ENCODE measurements at regions not wholly inside any gene's neighbourhood (a gene's known extent, or its start where the extent isn't known, plus 50 kb on each side); places are given as distances from the start of the nearest gene placed in this dataset.

DNA sequence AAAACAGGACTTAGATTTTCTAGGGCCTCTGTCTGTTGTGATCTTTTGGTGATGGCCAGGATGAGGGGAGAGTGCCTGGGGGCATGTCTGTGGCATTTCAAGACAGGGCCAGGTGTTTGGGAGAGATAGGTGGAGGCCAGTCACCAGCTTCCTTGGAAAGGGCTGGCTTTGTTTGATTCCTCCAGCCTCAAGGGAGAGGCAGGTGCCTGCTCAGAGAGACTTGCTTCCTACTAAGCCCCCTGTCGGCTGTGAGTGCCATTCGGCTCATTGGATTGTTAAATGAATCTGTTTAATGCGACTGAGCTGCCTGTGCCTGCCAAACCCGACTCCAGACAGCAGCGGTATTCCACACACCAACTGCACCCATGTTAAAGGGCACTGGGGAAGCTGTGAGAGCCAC lies 304.1 kb upstream of the COBL start:
- H3K27ac ChIP-seq: no peak overlapping the region
- no peak for DNase-seq (ENCODE audit: low spot score)
- no peak overlapping the region for H3K4me3 ChIP-seq
- TF ChIP-seq POLR2AphosphoS5 (IDR thresholded peaks at IDR 0.05) (no peak), POLR2A (IDR thresholded peaks at IDR 0.05) (no peak)
- TF ChIP-seq, protein P1, sequence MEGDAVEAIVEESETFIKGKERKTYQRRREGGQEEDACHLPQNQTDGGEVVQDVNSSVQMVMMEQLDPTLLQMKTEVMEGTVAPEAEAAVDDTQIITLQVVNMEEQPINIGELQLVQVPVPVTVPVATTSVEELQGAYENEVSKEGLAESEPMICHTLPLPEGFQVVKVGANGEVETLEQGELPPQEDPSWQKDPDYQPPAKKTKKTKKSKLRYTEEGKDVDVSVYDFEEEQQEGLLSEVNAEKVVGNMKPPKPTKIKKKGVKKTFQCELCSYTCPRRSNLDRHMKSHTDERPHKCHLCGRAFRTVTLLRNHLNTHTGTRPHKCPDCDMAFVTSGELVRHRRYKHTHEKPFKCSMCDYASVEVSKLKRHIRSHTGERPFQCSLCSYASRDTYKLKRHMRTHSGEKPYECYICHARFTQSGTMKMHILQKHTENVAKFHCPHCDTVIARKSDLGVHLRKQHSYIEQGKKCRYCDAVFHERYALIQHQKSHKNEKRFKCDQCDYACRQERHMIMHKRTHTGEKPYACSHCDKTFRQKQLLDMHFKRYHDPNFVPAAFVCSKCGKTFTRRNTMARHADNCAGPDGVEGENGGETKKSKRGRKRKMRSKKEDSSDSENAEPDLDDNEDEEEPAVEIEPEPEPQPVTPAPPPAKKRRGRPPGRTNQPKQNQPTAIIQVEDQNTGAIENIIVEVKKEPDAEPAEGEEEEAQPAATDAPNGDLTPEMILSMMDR (IDR thresholded peaks at IDR 0.05): no peak
- H3K9me3 ChIP-seq: no peaks in the 10 kb centered on the region
- H3K4me1 ChIP-seq (replicated peaks): no peaks in the 10 kb centered on the region
- no peaks in the 10 kb centered on the region for H3K27me3 ChIP-seq (replicated peaks; ENCODE audit: insufficient read depth)
- intact Hi-C loops (cut with DNase I): no loop called here
- H3K36me3 ChIP-seq: no peaks in the 10 kb centered on the region
- WGBS: 44% methylated on average over 5 of the region's 5 CpGs

DNA sequence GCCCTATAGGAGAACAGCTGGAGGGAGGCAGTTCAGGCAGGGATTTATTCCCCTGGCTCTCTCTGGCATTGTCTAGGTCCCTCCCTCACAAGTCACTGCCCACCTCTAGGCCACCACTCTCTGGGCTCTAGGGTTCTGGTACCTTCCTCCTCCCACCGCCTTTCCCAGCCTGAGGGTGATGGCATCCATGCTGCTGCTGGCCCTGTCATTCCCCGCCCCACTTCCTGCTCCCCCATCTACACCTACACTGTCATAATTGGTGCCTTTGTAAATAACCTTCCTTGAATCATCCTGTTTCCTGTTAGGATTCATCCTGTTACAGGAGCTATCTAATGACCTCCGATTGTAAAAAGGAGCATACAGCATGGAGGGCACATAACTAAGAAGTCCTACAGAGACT lies 303.3 kb upstream of the COBL start:
- Histone ChIP-seq H3K36me3 (no peaks in the 10 kb centered on the region), H3K4me3 (no peak overlapping the region), H3K9me3 (no peaks in the 10 kb centered on the region), H3K4me1 (replicated peaks) (no peaks in the 10 kb centered on the region), H3K27ac (no peak overlapping the region), H3K27me3 (replicated peaks; ENCODE audit: insufficient read depth) (no peaks in the 10 kb centered on the region)
- 82% methylated on average over 3 of the region's 3 CpGs for WGBS
- no peak for DNase-seq (ENCODE audit: low spot score)
- TF ChIP-seq POLR2AphosphoS5 (IDR thresholded peaks at IDR 0.05) (no peak), POLR2A (IDR thresholded peaks at IDR 0.05) (no peak)
- TF ChIP-seq, protein P1 (IDR thresholded peaks at IDR 0.05): no peak
- intact Hi-C loops (cut with DNase I): no loop called here

- no peak overlapping the region for H3K4me3 ChIP-seq
- H3K27ac ChIP-seq: no peak overlapping the region
- no peaks in the 10 kb centered on the region for H3K9me3 ChIP-seq
- H3K27me3 ChIP-seq (replicated peaks; ENCODE audit: insufficient read depth): no peaks in the 10 kb centered on the region
- DNase-seq (ENCODE audit: low spot score): no peak
- no peaks in the 10 kb centered on the region for H3K4me1 ChIP-seq (replicated peaks)
- WGBS: 74% methylated on average over 5 of the region's 5 CpGs
- intact Hi-C loops (cut with DNase I): no loop called here
- TF ChIP-seq, protein P1 (IDR thresholded peaks at IDR 0.05): no peak
- TF ChIP-seq POLR2AphosphoS5 (IDR thresholded peaks at IDR 0.05): no peak
- TF ChIP-seq POLR2A (IDR thresholded peaks at IDR 0.05): no peak
- H3K36me3 ChIP-seq: no peaks in the 10 kb centered on the region
These were observed 301.1 kb upstream of the COBL start for GRCh38 chr7:51617686-51618085.

DNA sequence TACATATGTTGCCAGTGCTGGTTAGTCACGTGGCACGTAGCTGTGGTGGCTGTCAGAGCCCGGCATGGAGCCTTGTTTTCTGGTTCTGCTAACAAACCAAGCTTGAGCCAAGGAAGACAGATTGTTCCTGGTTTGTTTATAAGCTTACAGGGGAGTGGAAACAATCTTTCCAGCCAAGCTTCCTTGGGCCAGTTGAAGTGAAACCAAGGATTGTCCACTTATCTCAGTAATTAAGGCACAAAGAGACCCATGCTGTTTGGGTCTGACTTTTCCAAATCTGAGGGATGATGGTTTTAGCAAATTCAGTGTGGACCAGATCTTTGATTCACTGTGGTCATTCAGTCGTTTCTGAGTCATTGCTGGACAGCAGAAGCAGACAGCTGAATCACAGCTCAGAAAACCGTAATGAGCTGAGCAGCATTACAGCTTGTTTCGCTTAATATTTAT lies 297.3 kb upstream of the COBL start:
- H3K9me3 ChIP-seq: no peaks in the 10 kb centered on the region
- H3K27me3 ChIP-seq (replicated peaks; ENCODE audit: insufficient read depth): no peaks in the 10 kb centered on the region
- 36% methylated on average over 6 of the region's 6 CpGs for WGBS
- H3K4me1 ChIP-seq (replicated peaks): no peaks in the 10 kb centered on the region
- no peaks in the 10 kb centered on the region for H3K36me3 ChIP-seq
- no peak overlapping the region for H3K4me3 ChIP-seq
- peak; percentile 47 for DNase-seq (ENCODE audit: low spot score)
- peak overlapping the region; percentile 35 to 62 for H3K27ac ChIP-seq
- no peak for TF ChIP-seq POLR2A (IDR thresholded peaks at IDR 0.05)
- TF ChIP-seq POLR2AphosphoS5 (IDR thresholded peaks at IDR 0.05): peak; percentile 82
- TF ChIP-seq, protein P1 (IDR thresholded peaks at IDR 0.05): no peak
- intact Hi-C loops (cut with DNase I): no loop called here

DNA sequence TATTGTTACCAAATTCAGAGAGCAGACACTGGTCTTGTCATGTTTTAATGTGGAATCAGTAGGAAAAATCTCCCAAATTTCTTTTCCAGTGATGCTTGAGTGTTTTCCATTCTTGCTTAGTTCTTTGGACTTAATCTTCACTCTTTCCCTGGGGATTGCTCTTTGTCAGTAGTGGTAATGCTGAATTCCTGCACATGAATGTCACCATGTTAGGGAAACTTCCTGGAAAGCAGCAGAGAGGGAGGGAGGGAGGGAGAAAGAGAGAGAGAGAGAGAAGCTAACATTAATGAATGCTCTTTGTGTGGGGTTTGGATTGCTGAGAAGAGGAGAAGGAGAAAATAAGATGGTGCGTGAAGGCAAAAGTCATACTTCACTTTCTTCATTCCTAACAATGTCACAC lies 295.3 kb upstream of the COBL start:
- H3K4me1 ChIP-seq (replicated peaks): peaks cover 2% of the 10 kb centered on the region
- 91% methylated on average over 1 of the region's 1 CpG for WGBS
- H3K36me3 ChIP-seq: no peaks in the 10 kb centered on the region
- no peak for DNase-seq (ENCODE audit: low spot score)
- intact Hi-C loops (cut with DNase I): no loop called here
- H3K27me3 ChIP-seq (replicated peaks; ENCODE audit: insufficient read depth): no peaks in the 10 kb centered on the region
- no peak overlapping the region for H3K27ac ChIP-seq
- no peak overlapping the region for H3K4me3 ChIP-seq
- TF ChIP-seq POLR2A (IDR thresholded peaks at IDR 0.05) (no peak), POLR2AphosphoS5 (IDR thresholded peaks at IDR 0.05) (no peak)
- TF ChIP-seq, protein P1 (IDR thresholded peaks at IDR 0.05): no peak
- no peaks in the 10 kb centered on the region for H3K9me3 ChIP-seq
